ENCODE measurements at regions not wholly inside any gene's neighbourhood (a gene's known extent, or its start where the extent isn't known, plus 50 kb on each side); places are given as distances from the start of the nearest gene placed in this dataset.

- no peak for TF ChIP-seq EP300 (IDR thresholded peaks at IDR 0.05; ENCODE audit: borderline replicate concordance)
- no peak for TF ChIP-seq CEBPB (IDR thresholded peaks at IDR 0.05)
- no peak for TF ChIP-seq EGR1 (IDR thresholded peaks at IDR 0.05)
- no peak for TF ChIP-seq NFIC (IDR thresholded peaks at IDR 0.05)
- TF ChIP-seq TEAD4 (IDR thresholded peaks at IDR 0.05), result no peak
- no peak for TF ChIP-seq USF1 (IDR thresholded peaks at IDR 0.05)
- TF ChIP-seq MAX (IDR thresholded peaks at IDR 0.05), result no peak
- TF ChIP-seq YY1 (IDR thresholded peaks at IDR 0.05; ENCODE audit: low read depth), result no peak
- no peak for TF ChIP-seq RAD21 (IDR thresholded peaks at IDR 0.05; ENCODE audit: low read depth)
- no peak for TF ChIP-seq TAF1 (IDR thresholded peaks at IDR 0.05; ENCODE audit: low read depth)
- no peak for TF ChIP-seq ZBTB7A (IDR thresholded peaks at IDR 0.05; ENCODE audit: low read depth)
- TF ChIP-seq TCF12 (IDR thresholded peaks at IDR 0.05; ENCODE audit: low read depth), result no peak
- TF ChIP-seq CREB1 (IDR thresholded peaks at IDR 0.05; ENCODE audit: low read depth), result no peak
Observed at GRCh38 chr3:194810076-194810475, 124.4 kb downstream of the FAM43A start.

GRCh38 chr3:194811118-194811517 is 125.4 kb downstream of the FAM43A start:
- no peak for TF ChIP-seq MAX (IDR thresholded peaks at IDR 0.05)

GRCh38 chr3:194812176-194812575 is 126.5 kb downstream of the FAM43A start:
- TF ChIP-seq CEBPB (IDR thresholded peaks at IDR 0.05) (no peak), CREB1 (IDR thresholded peaks at IDR 0.05; ENCODE audit: low read depth) (no peak), ZBTB7A (IDR thresholded peaks at IDR 0.05; ENCODE audit: low read depth) (no peak), MAX (IDR thresholded peaks at IDR 0.05) (no peak), YY1 (IDR thresholded peaks at IDR 0.05; ENCODE audit: low read depth) (no peak), RAD21 (IDR thresholded peaks at IDR 0.05; ENCODE audit: low read depth) (no peak), NFIC (IDR thresholded peaks at IDR 0.05) (no peak), EP300 (IDR thresholded peaks at IDR 0.05; ENCODE audit: borderline replicate concordance) (no peak), REST (IDR thresholded peaks at IDR 0.05; ENCODE audit: low read depth) (no peak), USF1 (IDR thresholded peaks at IDR 0.05) (no peak), TEAD4 (IDR thresholded peaks at IDR 0.05) (no peak), EGR1 (IDR thresholded peaks at IDR 0.05) (no peak), TAF1 (IDR thresholded peaks at IDR 0.05; ENCODE audit: low read depth) (no peak)

GRCh38 chr3:194814878-194815357 is 129.2 kb downstream of the FAM43A start:
- TF ChIP-seq RAD21 (IDR thresholded peaks at IDR 0.05; ENCODE audit: low read depth), result no peak
- no peak for TF ChIP-seq MAX (IDR thresholded peaks at IDR 0.05)
- TF ChIP-seq YY1 (IDR thresholded peaks at IDR 0.05; ENCODE audit: low read depth), result no peak

- TF ChIP-seq EGR1 (IDR thresholded peaks at IDR 0.05) (no peak), NFIC (IDR thresholded peaks at IDR 0.05) (no peak), YY1 (IDR thresholded peaks at IDR 0.05; ENCODE audit: low read depth) (no peak), REST (IDR thresholded peaks at IDR 0.05; ENCODE audit: low read depth) (no peak), TEAD4 (IDR thresholded peaks at IDR 0.05) (no peak)
Observed at GRCh38 chr3:194816748-194817591, 131.3 kb downstream of the FAM43A start.

- TF ChIP-seq TEAD4 (IDR thresholded peaks at IDR 0.05) (no peak), RAD21 (IDR thresholded peaks at IDR 0.05; ENCODE audit: low read depth) (no peak), FOXM1 (IDR thresholded peaks at IDR 0.05; ENCODE audit: borderline replicate concordance, low read depth) (no peak), REST (IDR thresholded peaks at IDR 0.05; ENCODE audit: low read depth) (no peak), EGR1 (IDR thresholded peaks at IDR 0.05) (no peak), MAX (IDR thresholded peaks at IDR 0.05) (no peak), YY1 (IDR thresholded peaks at IDR 0.05; ENCODE audit: low read depth) (no peak), TAF1 (IDR thresholded peaks at IDR 0.05; ENCODE audit: low read depth) (no peak), NFIC (IDR thresholded peaks at IDR 0.05) (no peak), CEBPB (IDR thresholded peaks at IDR 0.05) (no peak), CREB1 (IDR thresholded peaks at IDR 0.05; ENCODE audit: low read depth) (no peak), EP300 (IDR thresholded peaks at IDR 0.05; ENCODE audit: borderline replicate concordance) (no peak), TCF12 (IDR thresholded peaks at IDR 0.05; ENCODE audit: low read depth) (no peak), USF1 (IDR thresholded peaks at IDR 0.05) (no peak), ZBTB7A (IDR thresholded peaks at IDR 0.05; ENCODE audit: low read depth) (no peak)
Observed at GRCh38 chr3:194817592-194817930, 131.9 kb downstream of the FAM43A start.
